GM13976 (cell line): ENCODE measurements at regions not wholly inside any gene's neighbourhood (a gene's known extent, or its start where the extent isn't known, plus 50 kb on each side); places are given as distances from the start of the nearest gene placed in this dataset.

Experiments
- DNase-seq: peaks from one replicate; pipeline ENCODE4 v3.0.0; 2012; ENCODE audit warnings: low spot score
- in situ Hi-C: fragments of 300-500 bp; cut with MboI; formaldehyde crosslinking; loops from one replicate; pipeline ENCODE4 v1.12.0; 2022; ENCODE audit warnings: low sequenced_read_pairs, mixed read lengths, inconsistent platforms; ENCODE audit not compliant: unreplicated experiment
- TF ChIP-seq, protein P1 (sequence below): IDR thresholded peaks from 2 replicates; pipeline ENCODE4 v1.5.1; 2012; ENCODE audit warnings: borderline replicate concordance, mild to moderate bottlenecking; ENCODE audit not compliant: insufficient read depth; ENCODE audit errors: extremely low read depth, missing control alignments, control extremely low read depth

DNA sequence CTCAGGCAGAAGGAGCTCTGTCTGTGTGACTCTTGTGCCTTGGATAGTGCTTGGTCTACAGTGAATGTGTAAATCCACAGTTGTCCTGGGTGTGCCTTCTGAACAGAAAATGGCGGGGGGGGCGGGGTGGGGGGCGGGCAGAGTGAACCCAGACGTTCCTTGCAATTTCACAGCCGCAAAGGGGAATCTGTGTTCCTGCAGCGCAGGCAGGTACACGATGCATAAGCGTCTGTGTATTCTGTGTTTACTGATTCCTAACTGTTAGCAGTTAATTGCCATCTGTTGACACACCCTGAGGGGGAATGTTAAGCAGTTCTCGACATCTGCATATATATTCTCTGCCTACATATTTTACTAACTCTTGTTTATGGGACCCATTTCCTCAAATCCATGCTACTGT, 123.5 kb upstream of the ZFHX3 start:
- TF ChIP-seq, protein P1, sequence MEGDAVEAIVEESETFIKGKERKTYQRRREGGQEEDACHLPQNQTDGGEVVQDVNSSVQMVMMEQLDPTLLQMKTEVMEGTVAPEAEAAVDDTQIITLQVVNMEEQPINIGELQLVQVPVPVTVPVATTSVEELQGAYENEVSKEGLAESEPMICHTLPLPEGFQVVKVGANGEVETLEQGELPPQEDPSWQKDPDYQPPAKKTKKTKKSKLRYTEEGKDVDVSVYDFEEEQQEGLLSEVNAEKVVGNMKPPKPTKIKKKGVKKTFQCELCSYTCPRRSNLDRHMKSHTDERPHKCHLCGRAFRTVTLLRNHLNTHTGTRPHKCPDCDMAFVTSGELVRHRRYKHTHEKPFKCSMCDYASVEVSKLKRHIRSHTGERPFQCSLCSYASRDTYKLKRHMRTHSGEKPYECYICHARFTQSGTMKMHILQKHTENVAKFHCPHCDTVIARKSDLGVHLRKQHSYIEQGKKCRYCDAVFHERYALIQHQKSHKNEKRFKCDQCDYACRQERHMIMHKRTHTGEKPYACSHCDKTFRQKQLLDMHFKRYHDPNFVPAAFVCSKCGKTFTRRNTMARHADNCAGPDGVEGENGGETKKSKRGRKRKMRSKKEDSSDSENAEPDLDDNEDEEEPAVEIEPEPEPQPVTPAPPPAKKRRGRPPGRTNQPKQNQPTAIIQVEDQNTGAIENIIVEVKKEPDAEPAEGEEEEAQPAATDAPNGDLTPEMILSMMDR: no peak
- in situ Hi-C loops: no loop called here
- DNase-seq: no peak

DNA sequence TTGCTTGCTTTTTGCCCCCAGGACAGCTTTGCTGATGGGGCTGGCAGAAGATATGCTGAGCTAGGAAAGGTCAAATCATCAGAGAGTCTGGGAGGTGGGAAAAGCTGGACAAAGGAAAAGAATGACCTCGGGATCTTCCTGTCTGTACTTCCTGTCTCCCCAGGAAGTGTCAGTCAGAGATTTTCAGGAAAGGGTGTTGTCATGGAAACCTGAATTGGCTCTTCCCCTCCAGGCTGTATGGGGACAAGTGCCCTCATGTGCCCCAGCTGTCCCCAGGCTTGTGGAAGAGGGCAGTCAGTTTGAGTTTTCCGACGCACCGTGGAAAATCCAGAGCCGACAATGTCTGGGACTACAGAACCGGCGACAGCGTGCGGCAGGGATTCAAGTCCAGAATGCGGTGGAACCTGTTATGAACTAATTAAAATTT, 122.7 kb upstream of the ZFHX3 start:
- TF ChIP-seq, protein P1: no peak
- no peak for DNase-seq
- in situ Hi-C loops: no loop called here

DNA sequence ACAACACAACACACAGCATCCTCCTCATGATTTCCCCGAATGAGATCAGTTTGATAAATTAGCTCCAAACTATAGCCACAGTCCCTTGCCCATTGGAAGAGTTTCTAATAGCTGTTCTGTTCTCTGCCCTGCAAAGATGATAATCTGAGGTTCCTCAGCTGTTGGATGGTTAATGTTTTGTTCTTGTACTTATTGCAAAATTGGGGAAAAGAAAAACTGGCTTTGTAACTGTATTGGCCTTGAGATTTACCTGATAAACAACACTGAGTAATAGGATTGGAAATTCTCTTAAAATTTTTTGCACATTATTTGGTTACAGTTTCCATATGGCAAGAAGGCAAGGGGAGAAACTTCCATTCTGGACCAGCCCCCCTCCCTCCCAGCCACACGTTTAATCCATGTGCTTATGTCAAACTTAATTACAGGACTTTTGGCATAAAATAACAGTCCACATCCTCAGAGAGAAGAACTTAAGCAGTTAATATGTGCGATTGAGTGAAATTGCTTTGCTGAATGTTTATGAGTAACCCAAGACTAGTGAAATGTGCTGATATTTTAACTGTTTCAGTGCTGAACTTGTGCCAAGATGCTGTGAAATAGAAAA, 119.1 kb upstream of the ZFHX3 start:
- in situ Hi-C loops: no loop called here
- DNase-seq: no peak

DNA sequence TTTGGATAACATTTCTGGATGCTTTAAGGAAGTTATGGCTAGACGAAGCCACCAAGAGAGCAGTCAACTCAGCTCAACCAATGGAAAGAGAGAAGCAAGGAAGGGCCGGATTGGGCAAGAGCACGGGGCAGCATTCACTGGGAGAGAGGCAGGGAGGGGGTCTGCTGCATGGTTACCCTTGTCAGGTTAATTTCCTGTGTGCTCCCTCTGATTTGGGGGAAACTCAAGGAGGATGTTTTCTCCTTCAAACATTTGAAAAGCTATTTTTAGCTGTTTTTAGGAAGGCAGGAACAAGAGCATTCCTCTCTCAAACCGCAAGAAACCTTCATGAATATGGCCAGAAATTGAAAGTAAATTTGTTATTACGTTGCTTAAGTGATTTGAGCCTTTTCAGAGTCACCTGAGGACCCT, 118.5 kb upstream of the ZFHX3 start:
- in situ Hi-C loops: no loop called here
- DNase-seq: no peak
- TF ChIP-seq, protein P1: no peak

More for the DNA sequence above, 119.1 kb upstream of the ZFHX3 start:
- TF ChIP-seq, protein P1: no peak

DNA sequence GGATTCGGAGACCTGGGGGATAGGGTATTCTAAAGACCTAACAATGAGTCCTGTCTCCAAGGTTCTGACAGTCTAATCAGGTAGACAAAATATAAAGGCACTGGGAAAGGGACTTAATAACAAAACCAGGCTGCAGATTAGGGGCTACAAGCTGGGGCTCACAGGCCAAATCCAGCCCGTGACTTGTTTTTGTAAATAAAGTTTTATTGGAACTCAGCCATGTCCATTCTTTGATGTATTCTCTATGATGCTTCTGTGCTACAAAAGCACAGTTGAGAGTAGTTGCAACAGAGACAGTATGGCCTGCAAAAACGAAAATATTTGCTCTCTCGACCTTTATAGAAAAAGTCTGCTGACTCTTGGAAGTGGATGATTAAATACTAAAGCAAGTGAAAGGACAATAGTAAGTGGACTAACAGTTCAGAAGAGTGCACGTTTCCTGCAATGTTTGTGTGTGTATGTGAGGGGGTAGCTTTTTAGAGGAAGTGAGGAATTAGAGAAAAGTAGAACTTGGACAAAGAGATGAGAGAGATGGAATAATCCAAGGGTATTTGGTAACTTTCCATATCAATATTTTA, 115.4 kb upstream of the ZFHX3 start:
- no peak for DNase-seq
- TF ChIP-seq, protein P1: no peak
- in situ Hi-C loops: no loop called here

DNA sequence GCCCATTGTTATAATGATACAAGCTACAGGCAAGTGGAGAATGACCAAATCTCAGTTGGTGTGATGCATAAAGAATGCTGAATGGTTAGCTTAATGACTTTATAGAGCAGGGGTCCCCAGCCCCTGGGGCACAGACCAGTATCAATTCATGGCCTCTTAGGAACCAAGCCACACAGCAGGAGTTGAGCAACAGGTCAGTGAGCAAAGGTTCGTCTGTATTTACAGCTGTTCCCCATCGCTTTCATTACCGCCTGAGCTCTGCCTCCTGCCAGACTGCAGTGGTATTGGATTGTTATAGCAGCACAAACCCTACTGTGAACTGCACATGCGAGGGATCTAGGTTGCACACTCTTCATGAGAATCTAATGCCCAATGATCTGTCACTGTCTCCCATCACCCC, 114.0 kb upstream of the ZFHX3 start:
- no peak for DNase-seq
- TF ChIP-seq, protein P1: no peak
- in situ Hi-C loops: no loop called here
